Neuronal stem cell (in vitro differentiated cells): ENCODE measurements at regions not wholly inside any gene's neighbourhood (a gene's known extent, or its start where the extent isn't known, plus 50 kb on each side); places are given as distances from the start of the nearest gene placed in this dataset.

Experiments used
- DNase-seq: peaks from one replicate; pipeline ENCODE4 v3.0.0-alpha.2; 2013; ENCODE audit warnings: low spot score
- H2AFZ ChIP-seq: one replicate; pipeline ENCODE4 v1.6.1; 2013; ENCODE audit warnings: mild to moderate bottlenecking, low read length, inconsistent platforms
- H2AK5ac ChIP-seq: 2 replicates; pipeline ENCODE4 v1.6.1; 2013; ENCODE audit warnings: low read depth, mild to moderate bottlenecking, inconsistent platforms, low read length, moderate library complexity, mixed read lengths
- H2BK120ac ChIP-seq: 2 replicates; pipeline ENCODE4 v1.6.1; 2013; ENCODE audit warnings: low read depth, mild to moderate bottlenecking, inconsistent platforms, low read length, moderate library complexity, mixed read lengths
- H2BK12ac ChIP-seq: one replicate; pipeline ENCODE4 v1.6.1; 2013; ENCODE audit warnings: low read length, inconsistent platforms
- H2BK15ac ChIP-seq: 2 replicates; pipeline ENCODE4 v1.6.1; 2013; ENCODE audit warnings: mild to moderate bottlenecking, low read length, inconsistent platforms, mixed read lengths
- H2BK5ac ChIP-seq: one replicate; pipeline ENCODE4 v1.6.1; 2013; ENCODE audit warnings: inconsistent platforms, mild to moderate bottlenecking, low read length, moderate library complexity
- H3K14ac ChIP-seq: one replicate; pipeline ENCODE4 v1.6.1; 2013; ENCODE audit warnings: low read length, inconsistent platforms
- H3K18ac ChIP-seq: 2 replicates; pipeline ENCODE4 v1.6.1; 2013; ENCODE audit warnings: low read length, inconsistent platforms
- H3K23ac ChIP-seq: 2 replicates; pipeline ENCODE4 v1.6.1; 2013; ENCODE audit warnings: low read depth, mild to moderate bottlenecking, mixed read lengths, low read length, inconsistent platforms; ENCODE audit not compliant: poor library complexity
- H3K27ac ChIP-seq: replicated peaks from 3 replicates; pipeline ENCODE4 v1.5.1; 2013; ENCODE audit warnings: low read length, inconsistent platforms
- H3K27me3 ChIP-seq, 3 experiments: 2 replicates each; pipeline ENCODE4 v1.6.1; 2013; ENCODE audit warnings: low read length in 3 of 3, mild to moderate bottlenecking in 2 of 3, inconsistent platforms in 1 of 3, low read depth in 1 of 3, mixed read lengths in 1 of 3, moderate library complexity in 1 of 3; ENCODE audit not compliant: control insufficient read depth in 3 of 3, insufficient read depth in 3 of 3
- H3K36me3 ChIP-seq, 2 donors: replicated peaks in 1 of 2; 2 replicates each; pipeline ENCODE4 v1.6.1; 2013; ENCODE audit warnings: low read length in 2 of 2; ENCODE audit not compliant: control insufficient read depth in 2 of 2, insufficient read depth in 2 of 2
- H3K4ac ChIP-seq: 2 replicates; pipeline ENCODE4 v1.6.1; 2013; ENCODE audit warnings: inconsistent platforms, mild to moderate bottlenecking, low read length, moderate library complexity
- H3K4me1 ChIP-seq, 2 donors: 1 replicate in 1 of 2; 2 replicates in 1 of 2; pipeline ENCODE4 v1.6.1; 2013; ENCODE audit warnings: low read length in 2 of 2, low read depth in 1 of 2; ENCODE audit not compliant: control insufficient read depth in 2 of 2, insufficient read depth in 1 of 2
- H3K4me2 ChIP-seq: one replicate; pipeline ENCODE4 v1.6.1; 2013; ENCODE audit warnings: mild to moderate bottlenecking, low read length, inconsistent platforms; ENCODE audit not compliant: insufficient read depth, poor library complexity, severe bottlenecking
- H3K4me3 ChIP-seq, 2 donors: 2 replicates each; pipeline ENCODE4 v1.5.1; 2013; ENCODE audit warnings: low read length in 2 of 2, mild to moderate bottlenecking in 2 of 2, inconsistent platforms in 1 of 2, moderate library complexity in 1 of 2
- H3K79me1 ChIP-seq: one replicate; pipeline ENCODE4 v1.6.1; 2013; ENCODE audit warnings: low read depth, mild to moderate bottlenecking, inconsistent platforms, low read length, moderate library complexity
- H3K9ac ChIP-seq: one replicate; pipeline ENCODE4 v1.6.1; 2013; ENCODE audit warnings: mild to moderate bottlenecking, low read depth, low read length, inconsistent platforms; ENCODE audit not compliant: poor library complexity
- H3K9me3 ChIP-seq, 2 donors: replicated peaks in 1 of 2; 2 replicates each; pipeline versions ENCODE3 to v1.6.1; 2013; ENCODE audit warnings: low read length in 2 of 2, mild to moderate bottlenecking in 2 of 2, inconsistent platforms in 1 of 2, low read depth in 1 of 2, mixed read lengths in 1 of 2, moderate library complexity in 1 of 2; ENCODE audit not compliant: control insufficient read depth in 2 of 2, insufficient read depth in 1 of 2
- H4K8ac ChIP-seq: one replicate; pipeline ENCODE4 v1.6.1; 2013; ENCODE audit warnings: low read depth, mild to moderate bottlenecking, inconsistent platforms, low read length, moderate library complexity
- H4K91ac ChIP-seq: one replicate; pipeline ENCODE4 v1.6.1; 2013; ENCODE audit warnings: low read length, low read depth, mild to moderate bottlenecking, inconsistent platforms; ENCODE audit not compliant: poor library complexity
- WGBS, 2 donors: extraction: QIAGEN DNeasy Blood & Tissue Kit; methylation state at CpG; one replicate each; pipeline ENCODE4 v1.1.7; 2013; ENCODE audit warnings: missing lambda C conversion rate in 2 of 2, mixed read lengths in 1 of 2; ENCODE audit not compliant: insufficient read length in 2 of 2, insufficient replicate concordance in 1 of 2; ENCODE audit errors: extremely low coverage in 2 of 2; 5-methylcytosine and 5-hydroxymethylcytosine counted together

DNA sequence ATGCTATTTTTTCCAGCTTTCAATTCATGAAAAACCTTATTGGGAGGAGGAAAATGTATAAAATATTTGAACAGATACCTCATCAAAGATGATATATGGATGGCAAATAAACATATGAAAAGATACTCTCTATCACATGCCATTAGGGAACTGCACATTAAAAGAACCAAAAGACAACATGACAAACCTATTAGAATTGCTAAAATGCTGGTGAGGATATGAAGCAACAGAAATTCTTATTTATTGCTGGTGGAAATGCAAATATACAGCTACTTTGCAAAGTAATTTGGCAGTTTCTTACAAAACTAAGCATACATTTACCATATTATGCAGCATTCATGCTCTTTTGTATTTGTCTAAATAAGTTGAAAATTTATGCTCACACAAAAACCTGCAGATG is 1783.9 kb upstream of the PCDH20 start:
- Histone ChIP-seq H2BK12ac (no peak overlapping the region), H2AK5ac (no peak overlapping the region), H3K4me2 (no peak overlapping the region), H4K8ac (no peak overlapping the region), H3K79me1 (no peaks in the 10 kb centered on the region), H3K18ac (no peak overlapping the region), H2BK5ac (no peak overlapping the region), H3K27ac (no peak overlapping the region), H4K91ac (no peak overlapping the region), H2BK120ac (no peak overlapping the region), H2BK15ac (no peak overlapping the region), H3K23ac (no peak overlapping the region), H3K4ac (no peak overlapping the region), H3K36me3 (no peaks in the 10 kb centered on the region), H3K4me1 (no peaks in the 10 kb centered on the region), H3K9me3 (no peaks in the 10 kb centered on the region), H3K14ac (no peak overlapping the region), H2AFZ (no peak overlapping the region), H3K9ac (no peak overlapping the region), H3K4me3 (no peak overlapping the region), H3K27me3 (no peaks in the 10 kb centered on the region)
- no peak for DNase-seq

DNA sequence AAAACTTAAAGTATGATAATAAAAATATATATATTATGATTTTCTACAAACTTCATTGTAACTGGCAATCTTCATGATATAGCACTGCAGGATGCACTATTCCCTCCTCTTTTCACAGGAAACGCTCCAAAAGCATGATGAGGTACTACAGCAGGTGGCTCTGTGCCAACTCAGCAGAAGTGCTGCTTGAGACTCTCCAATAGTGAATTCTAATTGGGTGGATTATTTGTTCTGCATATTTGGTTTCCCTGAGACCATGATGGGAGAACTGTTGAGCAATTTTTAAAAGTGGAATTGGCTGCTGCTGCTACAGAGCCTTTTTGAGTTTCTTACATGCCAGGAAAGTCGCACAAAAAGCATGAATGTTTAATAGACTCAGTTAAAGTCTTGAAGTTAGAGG is 1782.4 kb upstream of the PCDH20 start:
- no peak overlapping the region for H3K18ac ChIP-seq
- H2BK12ac ChIP-seq = no peak overlapping the region
- H3K23ac ChIP-seq = no peak overlapping the region
- no peaks in the 10 kb centered on the region for H3K4me1 ChIP-seq
- H2AFZ ChIP-seq = no peak overlapping the region
- no peaks in the 10 kb centered on the region for H3K79me1 ChIP-seq
- no CpG with 5 or more reads among the region's 2 CpGs for WGBS, 2 donors
- DNase-seq = no peak
- H3K4ac ChIP-seq = no peak overlapping the region
- H3K14ac ChIP-seq = no peak overlapping the region
- H3K4me3 ChIP-seq = no peak overlapping the region
- H4K8ac ChIP-seq = no peak overlapping the region
- no peaks in the 10 kb centered on the region for H3K9me3 ChIP-seq
- no peak overlapping the region for H3K9ac ChIP-seq
- H2BK5ac ChIP-seq = no peak overlapping the region
- H2AK5ac ChIP-seq = no peak overlapping the region
- H2BK15ac ChIP-seq = no peak overlapping the region
- no peak overlapping the region for H3K27ac ChIP-seq
- no peak overlapping the region for H4K91ac ChIP-seq
- H2BK120ac ChIP-seq = no peak overlapping the region
- no peaks in the 10 kb centered on the region for H3K36me3 ChIP-seq
- H3K4me2 ChIP-seq = no peak overlapping the region
- no peaks in the 10 kb centered on the region for H3K27me3 ChIP-seq

DNA sequence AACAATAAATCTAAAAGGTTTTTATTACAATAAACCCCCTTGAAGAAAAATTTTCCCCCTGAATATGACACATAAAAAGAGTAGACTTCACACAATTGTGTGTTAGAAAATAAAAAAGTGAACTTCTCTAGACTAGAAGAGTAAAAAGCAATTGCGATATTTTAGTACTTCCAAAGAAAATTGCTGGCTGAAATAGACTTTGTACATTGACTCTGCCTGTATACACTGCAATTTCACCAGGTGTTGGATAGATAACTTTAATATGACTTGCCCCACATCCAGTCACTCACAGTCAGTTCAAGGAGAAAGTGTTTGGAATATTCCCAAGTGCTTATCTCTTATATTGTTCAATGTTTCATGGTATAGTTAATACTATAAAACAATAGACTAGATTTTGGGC is 1780.1 kb upstream of the PCDH20 start:
- no peak overlapping the region for H3K4me2 ChIP-seq
- H4K8ac ChIP-seq = no peak overlapping the region
- no peak overlapping the region for H2BK15ac ChIP-seq
- no peak overlapping the region for H3K9ac ChIP-seq
- H3K27me3 ChIP-seq = no peaks in the 10 kb centered on the region
- no peak overlapping the region for H3K18ac ChIP-seq
- H3K4me3 ChIP-seq = no peak overlapping the region
- no peak overlapping the region for H3K4ac ChIP-seq
- H2BK5ac ChIP-seq = no peak overlapping the region
- H2BK12ac ChIP-seq = no peak overlapping the region
- H2BK120ac ChIP-seq = no peak overlapping the region
- H4K91ac ChIP-seq = no peak overlapping the region
- H3K27ac ChIP-seq = no peak overlapping the region
- H2AFZ ChIP-seq = no peak overlapping the region
- no peaks in the 10 kb centered on the region for H3K9me3 ChIP-seq
- no peak for DNase-seq
- no peak overlapping the region for H3K14ac ChIP-seq
- H3K79me1 ChIP-seq = no peaks in the 10 kb centered on the region
- no peaks in the 10 kb centered on the region for H3K36me3 ChIP-seq
- H3K23ac ChIP-seq = no peak overlapping the region
- no CpG with 5 or more reads among the region's 1 CpG for WGBS, 2 donors
- no peaks in the 10 kb centered on the region for H3K4me1 ChIP-seq
- H2AK5ac ChIP-seq = no peak overlapping the region

DNA sequence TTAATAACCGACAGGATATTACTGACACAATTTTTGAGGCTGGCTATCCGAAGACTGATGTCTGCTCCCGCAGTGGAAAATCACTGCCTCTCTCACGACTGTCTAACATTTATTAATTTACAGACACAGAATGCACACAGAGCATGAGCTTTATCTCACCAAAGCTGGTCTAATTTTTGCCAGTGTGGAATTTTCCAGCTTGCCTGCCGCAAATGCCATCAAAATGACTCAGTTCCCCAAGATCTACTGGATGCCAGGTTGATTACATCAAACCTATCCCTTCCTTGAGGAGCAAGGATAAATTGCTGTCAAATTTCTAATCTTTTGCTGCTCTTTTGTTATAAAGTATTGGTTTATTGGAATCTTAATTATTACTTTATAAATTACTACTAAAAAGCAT is 1775.1 kb upstream of the PCDH20 start:
- Histone ChIP-seq H2BK120ac (no peak overlapping the region), H3K4ac (no peak overlapping the region), H3K27ac (no peak overlapping the region), H3K4me1 (peaks cover 0 to 3% of the 10 kb centered on the region in 2 donors), H3K14ac (no peak overlapping the region), H2BK5ac (no peak overlapping the region), H2AFZ (no peak overlapping the region), H3K27me3 (no peaks in the 10 kb centered on the region), H2BK12ac (no peak overlapping the region), H3K36me3 (no peaks in the 10 kb centered on the region), H4K8ac (no peak overlapping the region), H2AK5ac (no peak overlapping the region), H3K23ac (no peak overlapping the region), H3K9me3 (no peaks in the 10 kb centered on the region), H3K4me3 (no peak overlapping the region), H4K91ac (no peak overlapping the region), H3K79me1 (no peaks in the 10 kb centered on the region), H2BK15ac (no peak overlapping the region), H3K9ac (no peak overlapping the region), H3K18ac (no peak overlapping the region), H3K4me2 (no peak overlapping the region)
- no CpG with 5 or more reads among the region's 5 CpGs for WGBS, 2 donors
- no peak for DNase-seq
